Testis (tissue), 2 donors: ENCODE measurements at regions not wholly inside any gene's neighbourhood (a gene's known extent, or its start where the extent isn't known, plus 50 kb on each side); places are given as distances from the start of the nearest gene placed in this dataset.
"Not testable (repeated sequence)": the region's sequence is repeated elsewhere in the genome, so short reads cannot be mapped to it uniquely, and the experiment has no call there.

ENCODE experiments used
- DNase-seq: peaks from one replicate; pipeline ENCODE4 v3.0.0-alpha.2; 2019
- H3K27ac ChIP-seq, 2 donors: fragments of 200-600 bp; sonication (generic); one replicate each; pipeline ENCODE4 v1.5.1; 2019
- H3K27me3 ChIP-seq: fragments of 200-600 bp; sonication (generic); one replicate; pipeline ENCODE4 v1.5.1; 2019
- H3K36me3 ChIP-seq: fragments of 200-600 bp; sonication (generic); one replicate; pipeline ENCODE4 v1.5.1; 2017; ENCODE audit warnings: low read depth; ENCODE audit errors: missing control alignments
- H3K4me1 ChIP-seq: fragments of 200-600 bp; sonication (generic); one replicate; pipeline ENCODE4 v1.5.1; 2019
- H3K4me3 ChIP-seq, 2 donors: fragments of 200-600 bp; sonication (generic); one replicate each; pipeline ENCODE4 v1.5.1; 2017 to 2019
- H3K9me3 ChIP-seq: fragments of 200-600 bp; sonication (generic); one replicate; pipeline ENCODE4 v1.5.1; 2017
- CTCF ChIP-seq, 3 experiments: fragments of 450-650 bp in 2 of 3; fragments of 200-600 bp in 1 of 3; sonication (generic) in 1 of 3; IDR thresholded peaks; one replicate each; pipeline ENCODE4 v1.5.1; 2016 to 2019; ENCODE audit warnings: antibody characterized with exemption in 3 of 3, mild to moderate bottlenecking in 2 of 3, moderate library complexity in 1 of 3
- POLR2A ChIP-seq: fragments of 450-650 bp; IDR thresholded peaks from one replicate; pipeline ENCODE4 v1.6.1; 2017; ENCODE audit warnings: antibody characterized with exemption, mild to moderate bottlenecking, moderate library complexity
- WGBS, 2 donors: methylation state at CpG; one replicate each; pipeline ENCODE4 v1.1.5; 2018; 5-methylcytosine and 5-hydroxymethylcytosine counted together
- intact Hi-C: fragments of 100-400 bp; cut with DNase I; formaldehyde crosslinking; loops from one replicate; pipeline ENCODE4 v1.15.1; 2023; ENCODE audit warnings: low total_unique reads

GRCh38 chr4:151851354-151851753 is 90.5 kb upstream of the GATB start:
- H3K27me3 ChIP-seq = no peaks in the 10 kb centered on the region
- no peaks in the 10 kb centered on the region for H3K36me3 ChIP-seq
- intact Hi-C loops = no loop called here
- DNase-seq = no peak
- TF ChIP-seq CTCF (IDR thresholded peaks at IDR 0.05) (no peak), POLR2A (no peak)
- H3K4me3 ChIP-seq = no peak overlapping the region
- 87 to 94% methylated on average over 2 of the region's 2 CpGs for WGBS, 2 donors
- H3K4me1 ChIP-seq = no peaks in the 10 kb centered on the region
- no peaks in the 10 kb centered on the region for H3K9me3 ChIP-seq
- no peak overlapping the region for H3K27ac ChIP-seq

- TF ChIP-seq POLR2A (no peak), CTCF (IDR thresholded peaks at IDR 0.05) (no peak)
- intact Hi-C loops = no loop called here
- Histone ChIP-seq H3K9me3 (no peaks in the 10 kb centered on the region), H3K36me3 (no peaks in the 10 kb centered on the region), H3K4me1 (no peaks in the 10 kb centered on the region), H3K4me3 (no peak overlapping the region), H3K27me3 (no peaks in the 10 kb centered on the region), H3K27ac (no peak overlapping the region)
- WGBS, 2 donors = 43 to 52% methylated on average over 2 of the region's 2 CpGs
- no peak for DNase-seq
Measured at GRCh38 chr4:151850791-151851213, 90.0 kb upstream of the GATB start.

- H3K36me3 ChIP-seq, DNase-seq, H3K4me3 ChIP-seq, H3K27me3 ChIP-seq, H3K27ac ChIP-seq, H3K4me1 ChIP-seq, H3K9me3 ChIP-seq, intact Hi-C loops: not testable (repeated sequence)
- WGBS, 2 donors = 93% methylated on average over 3 of the region's 3 CpGs
Measured at GRCh38 chr4:151845551-151845950, 84.7 kb upstream of the GATB start.

- intact Hi-C loops = no loop called here
- H3K36me3 ChIP-seq = no peaks in the 10 kb centered on the region
- no peaks in the 10 kb centered on the region for H3K4me1 ChIP-seq
- H3K9me3 ChIP-seq = no peaks in the 10 kb centered on the region
- H3K27me3 ChIP-seq = no peaks in the 10 kb centered on the region
- TF ChIP-seq CTCF (IDR thresholded peaks at IDR 0.05) (no peak), POLR2A (no peak)
- no peak overlapping the region for H3K4me3 ChIP-seq
- WGBS, 2 donors = 79 to 87% methylated on average over 4 of the region's 4 CpGs
- no peak for DNase-seq
- no peak overlapping the region for H3K27ac ChIP-seq
Measured at GRCh38 chr4:151842430-151843079, 81.7 kb upstream of the GATB start.

GRCh38 chr4:151841107-151841506 is 80.3 kb upstream of the GATB start:
- intact Hi-C loops = no loop called here
- 79 to 84% methylated on average over 10 of the region's 10 CpGs for WGBS, 2 donors
- Histone ChIP-seq H3K9me3 (no peaks in the 10 kb centered on the region), H3K27me3 (no peaks in the 10 kb centered on the region), H3K4me3 (no peak overlapping the region), H3K27ac (no peak overlapping the region), H3K4me1 (no peaks in the 10 kb centered on the region), H3K36me3 (no peaks in the 10 kb centered on the region)
- DNase-seq = no peak
- no peak for TF ChIP-seq CTCF (IDR thresholded peaks at IDR 0.05)
- TF ChIP-seq POLR2A = no peak
